Breast epithelium (tissue), 4 donors: ENCODE measurements at regions not wholly inside any gene's neighbourhood (a gene's known extent, or its start where the extent isn't known, plus 50 kb on each side); places are given as distances from the start of the nearest gene placed in this dataset.

ENCODE experiments used
- DNase-seq, 2 donors: peaks; one replicate each; pipeline ENCODE4 v3.0.0-alpha.2; 2019; ENCODE audit warnings: low spot score in 2 of 2
- H3K27ac ChIP-seq, 2 donors: fragments of 200-600 bp; sonication (generic) in 1 of 2; one replicate each; pipeline ENCODE4 v1.5.1; 2016 to 2019; ENCODE audit warnings: mild to moderate bottlenecking in 1 of 2
- H3K27me3 ChIP-seq, 2 donors: fragments of 200-600 bp; sonication (generic) in 1 of 2; one replicate each; pipeline versions ENCODE4 v1.5.1 to v1.6.0; 2017 to 2019; ENCODE audit warnings: control low read depth in 1 of 2, mild to moderate bottlenecking in 1 of 2
- H3K36me3 ChIP-seq: fragments of 200-600 bp; one replicate; pipeline ENCODE4 v1.5.1; 2019
- H3K4me1 ChIP-seq, 2 donors: fragments of 200-600 bp; sonication (generic); one replicate each; pipeline ENCODE4 v1.5.1; 2016 to 2019; ENCODE audit warnings: control low read depth in 1 of 2
- H3K4me3 ChIP-seq, 3 donors: fragments of 200-600 bp; sonication (generic); 1 replicate in 2 of 3; 2 replicates in 1 of 3; pipeline ENCODE4 v1.5.1; 2016 to 2019; ENCODE audit warnings: mild to moderate bottlenecking in 3 of 3, moderate library complexity in 2 of 3
- H3K9me3 ChIP-seq, 2 donors: fragments of 200-600 bp; sonication (generic) in 1 of 2; one replicate each; pipeline ENCODE4 v1.5.1; 2016 to 2019; ENCODE audit warnings: control low read depth in 1 of 2
- POLR2A ChIP-seq: fragments of 450-650 bp; IDR thresholded peaks from one replicate; pipeline ENCODE4 v1.6.1; 2016; ENCODE audit warnings: antibody characterized with exemption, mild to moderate bottlenecking, moderate library complexity
- POLR2AphosphoS5 ChIP-seq, 3 donors: sonication (generic); formaldehyde crosslinking; IDR thresholded peaks; one replicate each; pipeline ENCODE4 v1.6.1; 2017; ENCODE audit warnings: antibody characterized with exemption in 3 of 3
- intact Hi-C: fragments of 100-400 bp; cut with DNase I; formaldehyde crosslinking; loops from one replicate; pipeline ENCODE4 v1.15.1; 2023; ENCODE audit warnings: low total_unique reads
- TF ChIP-seq, protein P1 (sequence below), 3 donors: fragments of 450-650 bp; IDR thresholded peaks; one replicate each; pipeline ENCODE4 v1.5.1; 2016 to 2017; ENCODE audit warnings: antibody characterized with exemption in 3 of 3, mild to moderate bottlenecking in 3 of 3, moderate library complexity in 3 of 3

DNA sequence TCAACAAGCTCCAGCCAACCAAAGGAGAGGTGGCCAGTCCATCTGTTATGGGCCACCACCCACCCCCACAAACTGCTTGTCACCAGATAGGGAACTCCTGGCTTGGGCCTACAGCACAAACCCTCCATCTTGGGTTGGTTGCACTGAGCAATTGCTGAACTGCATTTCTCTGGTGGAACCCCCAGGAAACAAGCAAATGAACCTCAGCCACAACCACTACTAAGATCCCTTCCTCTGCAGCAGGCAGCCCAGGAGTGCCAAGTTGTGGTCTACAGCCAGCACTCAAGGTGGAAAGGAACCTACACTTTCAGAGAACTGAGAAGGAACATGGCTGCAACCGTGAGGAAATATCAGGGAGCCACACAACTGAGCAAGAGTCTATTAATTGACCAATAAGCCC, 171.6 kb downstream of the TMEM200A start:
- Histone ChIP-seq H3K27ac (no peak overlapping the region), H3K4me1 (no peaks in the 10 kb centered on the region), H3K9me3 (peaks cover 0 to 15% of the 10 kb centered on the region in 2 donors), H3K27me3 (no peaks in the 10 kb centered on the region), H3K4me3 (no peak overlapping the region), H3K36me3 (no peaks in the 10 kb centered on the region)
- DNase-seq = no peak
- TF ChIP-seq, protein P1, sequence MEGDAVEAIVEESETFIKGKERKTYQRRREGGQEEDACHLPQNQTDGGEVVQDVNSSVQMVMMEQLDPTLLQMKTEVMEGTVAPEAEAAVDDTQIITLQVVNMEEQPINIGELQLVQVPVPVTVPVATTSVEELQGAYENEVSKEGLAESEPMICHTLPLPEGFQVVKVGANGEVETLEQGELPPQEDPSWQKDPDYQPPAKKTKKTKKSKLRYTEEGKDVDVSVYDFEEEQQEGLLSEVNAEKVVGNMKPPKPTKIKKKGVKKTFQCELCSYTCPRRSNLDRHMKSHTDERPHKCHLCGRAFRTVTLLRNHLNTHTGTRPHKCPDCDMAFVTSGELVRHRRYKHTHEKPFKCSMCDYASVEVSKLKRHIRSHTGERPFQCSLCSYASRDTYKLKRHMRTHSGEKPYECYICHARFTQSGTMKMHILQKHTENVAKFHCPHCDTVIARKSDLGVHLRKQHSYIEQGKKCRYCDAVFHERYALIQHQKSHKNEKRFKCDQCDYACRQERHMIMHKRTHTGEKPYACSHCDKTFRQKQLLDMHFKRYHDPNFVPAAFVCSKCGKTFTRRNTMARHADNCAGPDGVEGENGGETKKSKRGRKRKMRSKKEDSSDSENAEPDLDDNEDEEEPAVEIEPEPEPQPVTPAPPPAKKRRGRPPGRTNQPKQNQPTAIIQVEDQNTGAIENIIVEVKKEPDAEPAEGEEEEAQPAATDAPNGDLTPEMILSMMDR (IDR thresholded peaks at IDR 0.05) = no peak
- no peak for TF ChIP-seq POLR2AphosphoS5 (IDR thresholded peaks at IDR 0.05)
- TF ChIP-seq POLR2A = no peak
- intact Hi-C loops = no loop called here

DNA sequence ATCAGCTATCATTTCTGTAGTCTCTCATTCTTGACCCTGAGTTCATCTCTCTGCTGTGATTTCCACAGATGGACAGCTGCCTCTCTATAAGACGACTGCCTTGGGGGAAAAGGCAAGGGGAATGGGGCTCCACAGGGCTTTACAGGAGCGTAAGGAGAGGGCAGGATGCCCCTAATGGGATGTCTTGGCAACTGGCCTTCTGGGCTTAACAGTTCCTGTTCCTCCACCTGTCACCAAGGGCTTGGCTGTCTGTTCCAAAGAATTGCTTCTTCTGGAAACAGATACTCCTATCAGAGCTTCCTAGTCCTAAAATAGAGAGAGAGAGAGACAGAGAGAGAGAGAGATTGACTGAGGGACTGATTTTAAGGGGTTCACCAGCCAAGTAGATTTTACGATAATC, 181.9 kb downstream of the TMEM200A start:
- no peaks in the 10 kb centered on the region for H3K9me3 ChIP-seq
- no peak for DNase-seq
- H3K4me3 ChIP-seq = no peak overlapping the region
- TF ChIP-seq, protein P1 (IDR thresholded peaks at IDR 0.05) = no peak
- TF ChIP-seq POLR2AphosphoS5 (IDR thresholded peaks at IDR 0.05) = no peak
- no peak for TF ChIP-seq POLR2A
- H3K4me1 ChIP-seq = no peaks in the 10 kb centered on the region
- H3K27ac ChIP-seq = no peak overlapping the region
- no peaks in the 10 kb centered on the region for H3K27me3 ChIP-seq
- H3K36me3 ChIP-seq = no peaks in the 10 kb centered on the region
- intact Hi-C loops = no loop called here

DNA sequence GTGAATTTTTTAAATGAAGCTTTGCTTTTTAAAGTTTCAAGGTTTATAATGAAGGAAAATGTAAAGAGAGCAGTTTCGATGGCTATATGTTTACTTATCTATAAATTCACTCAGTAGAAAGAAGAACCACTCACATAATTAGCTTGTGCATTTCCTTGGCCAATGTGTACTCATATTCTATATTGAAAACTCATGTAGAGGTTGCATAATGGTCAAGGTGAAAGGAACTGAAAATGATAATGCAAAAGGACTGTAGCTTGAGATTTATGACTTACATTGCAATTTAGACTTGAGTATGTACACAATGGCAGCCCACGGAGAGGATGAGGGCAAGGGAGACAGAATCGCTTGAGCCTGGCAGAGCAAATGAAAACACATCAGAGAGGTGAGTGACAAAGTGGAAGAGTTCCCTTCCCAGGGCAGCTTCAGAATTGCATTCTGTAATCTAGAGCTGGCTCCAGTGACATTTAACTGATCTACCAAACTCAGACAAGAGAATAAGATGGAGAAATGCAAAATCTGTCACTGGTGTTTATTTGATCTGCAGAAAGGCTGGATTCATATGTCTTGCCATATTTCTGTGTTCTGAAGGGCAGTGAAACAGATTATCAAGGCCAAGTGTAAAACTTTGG, 191.8 kb downstream of the TMEM200A start:
- no peak overlapping the region for H3K27ac ChIP-seq
- H3K9me3 ChIP-seq = no peaks in the 10 kb centered on the region
- TF ChIP-seq POLR2AphosphoS5 (IDR thresholded peaks at IDR 0.05) (no peak), POLR2A (no peak)
- TF ChIP-seq, protein P1 (IDR thresholded peaks at IDR 0.05) = no peak
- H3K4me1 ChIP-seq = no peaks in the 10 kb centered on the region
- H3K27me3 ChIP-seq = no peaks in the 10 kb centered on the region
- no peaks in the 10 kb centered on the region for H3K36me3 ChIP-seq
- intact Hi-C loops = no loop called here
- no peak overlapping the region for H3K4me3 ChIP-seq
- DNase-seq = no peak

DNA sequence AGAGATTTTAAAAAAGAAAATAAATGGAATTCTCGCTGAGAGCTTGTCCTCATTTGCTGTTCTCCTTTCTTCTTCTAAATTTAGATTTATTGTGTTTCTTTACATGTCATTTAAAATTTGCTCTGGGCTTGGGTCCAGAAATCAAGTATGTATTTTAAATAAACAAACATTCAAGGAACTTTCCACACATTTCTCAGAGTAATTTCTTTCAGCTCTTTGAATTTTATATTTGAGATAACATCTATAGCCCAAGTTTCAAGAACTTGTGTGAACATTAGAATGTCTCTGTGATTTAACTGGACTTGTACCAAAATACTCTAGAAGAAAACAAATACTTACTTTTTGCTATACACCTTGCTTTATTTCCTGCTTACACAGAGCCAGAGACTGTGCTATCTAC, 192.3 kb downstream of the TMEM200A start:
- no peak overlapping the region for H3K27ac ChIP-seq
- no peak overlapping the region for H3K4me3 ChIP-seq
- DNase-seq = no peak
- no peaks in the 10 kb centered on the region for H3K9me3 ChIP-seq
- TF ChIP-seq POLR2AphosphoS5 (IDR thresholded peaks at IDR 0.05) (no peak), POLR2A (no peak)
- TF ChIP-seq, protein P1 (IDR thresholded peaks at IDR 0.05) = no peak
- H3K27me3 ChIP-seq = no peaks in the 10 kb centered on the region
- H3K36me3 ChIP-seq = no peaks in the 10 kb centered on the region
- no peaks in the 10 kb centered on the region for H3K4me1 ChIP-seq
- intact Hi-C loops = no loop called here

DNA sequence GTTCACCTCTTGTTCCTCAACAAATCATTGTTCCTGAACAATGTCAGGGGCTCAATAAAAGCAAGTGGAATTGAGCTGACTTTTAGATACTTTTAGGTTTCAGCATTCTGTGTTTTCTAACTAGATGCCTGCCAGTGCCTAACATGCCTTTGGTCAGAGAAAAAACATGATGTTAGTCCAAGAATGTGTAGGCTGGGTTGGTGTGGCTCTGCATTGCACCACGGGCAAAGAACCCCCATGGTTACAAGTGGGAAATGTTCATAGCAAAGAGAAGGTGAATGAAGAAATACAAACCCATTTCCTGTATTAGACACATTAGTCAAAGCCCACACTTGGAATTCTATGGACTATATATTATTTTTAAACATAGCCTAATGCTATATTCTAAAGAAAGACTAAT, 193.3 kb downstream of the TMEM200A start:
- Histone ChIP-seq H3K27me3 (no peaks in the 10 kb centered on the region), H3K9me3 (no peaks in the 10 kb centered on the region), H3K4me1 (no peaks in the 10 kb centered on the region), H3K36me3 (no peaks in the 10 kb centered on the region), H3K4me3 (no peak overlapping the region), H3K27ac (no peak overlapping the region)
- intact Hi-C loops = no loop called here
- no peak for DNase-seq
- TF ChIP-seq, protein P1 (IDR thresholded peaks at IDR 0.05) = no peak
- no peak for TF ChIP-seq POLR2A
- TF ChIP-seq POLR2AphosphoS5 (IDR thresholded peaks at IDR 0.05) = no peak
